ENCODE measurements at regions not wholly inside any gene's neighbourhood (a gene's known extent, or its start where the extent isn't known, plus 50 kb on each side); places are given as distances from the start of the nearest gene placed in this dataset.

DNA sequence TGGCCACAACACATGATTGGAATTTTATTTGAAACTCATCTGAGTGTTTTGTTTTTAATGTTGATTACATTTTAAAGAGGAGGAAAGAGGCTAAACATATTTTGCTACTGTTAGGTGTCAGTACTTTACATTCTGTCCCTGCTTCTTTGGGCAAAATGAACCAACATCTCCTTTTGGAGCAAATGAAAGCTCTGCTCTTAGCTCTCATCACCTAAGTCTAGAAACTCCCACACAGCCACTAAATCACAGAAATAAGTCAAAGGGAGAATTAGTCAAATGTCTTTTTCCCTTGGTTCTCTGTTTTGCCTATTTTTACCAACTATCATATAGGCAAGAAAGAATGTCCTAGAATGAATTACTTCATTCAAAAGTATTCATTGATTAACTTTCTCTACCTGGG lies 666.8 kb downstream of the RNF144A start:
- Mint-ChIP-seq H3K4me1 (ENCODE audit: low read depth) (no peaks in the 10 kb centered on the region), H3K36me3 (ENCODE audit: low read depth) (no peaks in the 10 kb centered on the region), H3K9me3 (no peaks in the 10 kb centered on the region; the same call in 1 of the 2 replicates), H3K27ac (no peak overlapping the region), H3K27me3 (ENCODE audit: insufficient read depth) (no peaks in the 10 kb centered on the region; the same call in none of the 2 replicates), H3K4me3 (no peak overlapping the region)
- TF ChIP-seq, protein P1, sequence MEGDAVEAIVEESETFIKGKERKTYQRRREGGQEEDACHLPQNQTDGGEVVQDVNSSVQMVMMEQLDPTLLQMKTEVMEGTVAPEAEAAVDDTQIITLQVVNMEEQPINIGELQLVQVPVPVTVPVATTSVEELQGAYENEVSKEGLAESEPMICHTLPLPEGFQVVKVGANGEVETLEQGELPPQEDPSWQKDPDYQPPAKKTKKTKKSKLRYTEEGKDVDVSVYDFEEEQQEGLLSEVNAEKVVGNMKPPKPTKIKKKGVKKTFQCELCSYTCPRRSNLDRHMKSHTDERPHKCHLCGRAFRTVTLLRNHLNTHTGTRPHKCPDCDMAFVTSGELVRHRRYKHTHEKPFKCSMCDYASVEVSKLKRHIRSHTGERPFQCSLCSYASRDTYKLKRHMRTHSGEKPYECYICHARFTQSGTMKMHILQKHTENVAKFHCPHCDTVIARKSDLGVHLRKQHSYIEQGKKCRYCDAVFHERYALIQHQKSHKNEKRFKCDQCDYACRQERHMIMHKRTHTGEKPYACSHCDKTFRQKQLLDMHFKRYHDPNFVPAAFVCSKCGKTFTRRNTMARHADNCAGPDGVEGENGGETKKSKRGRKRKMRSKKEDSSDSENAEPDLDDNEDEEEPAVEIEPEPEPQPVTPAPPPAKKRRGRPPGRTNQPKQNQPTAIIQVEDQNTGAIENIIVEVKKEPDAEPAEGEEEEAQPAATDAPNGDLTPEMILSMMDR (IDR thresholded peaks at IDR 0.05), result no peak
- DNase-seq, result no peak

DNA sequence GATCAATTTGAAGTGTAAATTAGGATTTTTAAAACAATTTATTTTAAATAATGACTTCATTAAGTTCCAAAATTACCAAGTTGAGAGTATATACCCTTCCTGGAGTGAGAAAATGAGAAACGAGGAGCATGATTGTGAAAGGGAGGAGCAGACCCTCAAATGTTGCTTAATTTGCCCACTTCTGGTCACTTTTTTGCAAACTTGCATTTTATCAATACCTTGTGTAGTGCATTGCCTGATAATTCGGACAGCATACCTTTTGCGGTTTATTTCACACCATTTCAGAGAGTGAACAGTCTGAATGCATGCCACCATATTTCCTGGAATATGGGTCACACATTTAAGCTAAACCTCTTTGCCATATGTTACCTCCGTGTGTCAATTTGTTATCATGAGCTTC lies 669.7 kb downstream of the RNF144A start:
- H3K36me3 Mint-ChIP-seq (ENCODE audit: low read depth), result no peaks in the 10 kb centered on the region
- no peak overlapping the region for H3K27ac Mint-ChIP-seq
- DNase-seq, result no peak
- no peaks in the 10 kb centered on the region; the same call in 1 of the 2 replicates for H3K9me3 Mint-ChIP-seq
- H3K4me1 Mint-ChIP-seq (ENCODE audit: low read depth), result no peaks in the 10 kb centered on the region
- TF ChIP-seq, protein P1 (IDR thresholded peaks at IDR 0.05), result no peak
- no peaks in the 10 kb centered on the region; the same call in none of the 2 replicates for H3K27me3 Mint-ChIP-seq (ENCODE audit: insufficient read depth)
- H3K4me3 Mint-ChIP-seq, result no peak overlapping the region

- Mint-ChIP-seq H3K4me1 (ENCODE audit: low read depth) (no peaks in the 10 kb centered on the region), H3K4me3 (no peak overlapping the region), H3K27me3 (ENCODE audit: insufficient read depth) (no peaks in the 10 kb centered on the region; the same call in none of the 2 replicates), H3K27ac (no peak overlapping the region), H3K9me3 (no peaks in the 10 kb centered on the region; the same call in 1 of the 2 replicates), H3K36me3 (ENCODE audit: low read depth) (no peaks in the 10 kb centered on the region)
- no peak for DNase-seq
- TF ChIP-seq, protein P1 (IDR thresholded peaks at IDR 0.05), result no peak
These were observed 671.1 kb downstream of the RNF144A start for GRCh38 chr2:7588295-7588694.

- Mint-ChIP-seq H3K4me1 (ENCODE audit: low read depth) (no peaks in the 10 kb centered on the region), H3K4me3 (no peak overlapping the region), H3K27ac (no peak overlapping the region), H3K9me3 (no peaks in the 10 kb centered on the region), H3K36me3 (ENCODE audit: low read depth) (no peaks in the 10 kb centered on the region), H3K27me3 (ENCODE audit: insufficient read depth) (no peaks in the 10 kb centered on the region; the same call in 1 of the 2 replicates)
- TF ChIP-seq, protein P1 (IDR thresholded peaks at IDR 0.05), result no peak
- no peak for DNase-seq
These were observed 675.5 kb downstream of the RNF144A start for GRCh38 chr2:7592618-7593140.

GRCh38 chr2:7593360-7593759 lies 676.1 kb downstream of the RNF144A start:
- no peak overlapping the region for H3K27ac Mint-ChIP-seq

More at GRCh38 chr2:7593360-7593759, 676.1 kb downstream of the RNF144A start:
- Mint-ChIP-seq H3K4me3 (no peak overlapping the region), H3K4me1 (ENCODE audit: low read depth) (no peaks in the 10 kb centered on the region), H3K27me3 (ENCODE audit: insufficient read depth) (no peaks in the 10 kb centered on the region; the same call in 1 of the 2 replicates), H3K36me3 (ENCODE audit: low read depth) (no peaks in the 10 kb centered on the region), H3K9me3 (no peaks in the 10 kb centered on the region)
- TF ChIP-seq, protein P1 (IDR thresholded peaks at IDR 0.05), result no peak
- no peak for DNase-seq

Measured in HFFc6 (cell line).